SK-N-SH (cell line): ENCODE measurements at regions not wholly inside any gene's neighbourhood (a gene's known extent, or its start where the extent isn't known, plus 50 kb on each side); places are given as distances from the start of the nearest gene placed in this dataset.

Experiments
- CTCF ChIA-PET: fragments of 300-600, 350-600 bp; formaldehyde crosslinking; extraction: SDS; loops from one replicate; lab custom pipeline; 2021; lab: Yijun Ruan, JAX
- POLR2A ChIA-PET: fragments of 350-600 bp; sonication (Branson Sonifier 250); formaldehyde crosslinking; extraction: SDS; loops from one replicate; lab custom pipeline; 2020; ENCODE audit warnings: antibody characterized with exemption, inconsistent platforms; lab: Yijun Ruan, JAX
- DNase-seq: peaks from one replicate; pipeline ENCODE4 v3.0.0; 2012
- H2AFZ ChIP-seq: fragments of 200-600 bp; sonication (generic); 2 replicates; pipeline ENCODE4 v1.8.1; 2016; ENCODE audit warnings: antibody characterized with exemption, mild to moderate bottlenecking, low read depth
- H3F3A ChIP-seq: fragments of 200-600 bp; sonication (generic); replicated peaks from 2 replicates; pipeline ENCODE3; 2016; ENCODE audit warnings: antibody characterized with exemption, mild to moderate bottlenecking; ENCODE audit not compliant: insufficient read depth
- H3K27ac ChIP-seq, 2 experiments: fragments of 200-500 bp in 1 of 2; fragments of 200-600 bp in 1 of 2; sonication (Bioruptor generic) in 1 of 2; sonication (generic), shearing (Covaris generic) in 1 of 2; 2 replicates each; pipeline versions ENCODE4 v1.5.1 to v1.6.1; 2014 to 2016; ENCODE audit warnings: low read depth in 2 of 2, inconsistent platforms in 1 of 2, low read length in 1 of 2, mild to moderate bottlenecking in 1 of 2, mixed read lengths in 1 of 2
- H3K27me3 ChIP-seq: fragments of 200-600 bp; sonication (generic), shearing (Covaris generic); 2 replicates; pipeline ENCODE4 v1.6.1; 2016; ENCODE audit warnings: mixed run types; ENCODE audit not compliant: insufficient read depth
- H3K36me3 ChIP-seq, 2 experiments: fragments of 200-500 bp in 1 of 2; fragments of 200-600 bp in 1 of 2; sonication (Bioruptor generic) in 1 of 2; sonication (generic) in 1 of 2; replicated peaks in 1 of 2; 2 replicates each; pipeline versions ENCODE3 to v1.5.1; 2014 to 2016; ENCODE audit warnings: low read length in 1 of 2, mild to moderate bottlenecking in 1 of 2; ENCODE audit not compliant: insufficient read depth in 2 of 2, control insufficient read depth in 1 of 2
- H3K4me1 ChIP-seq, 2 experiments: fragments of 200-500 bp in 1 of 2; fragments of 200-600 bp in 1 of 2; sonication (Bioruptor generic) in 1 of 2; sonication (generic), shearing (Covaris generic) in 1 of 2; 2 replicates each; pipeline versions ENCODE4 v1.5.1 to v1.6.1; 2014 to 2016; ENCODE audit warnings: low read depth in 1 of 2, low read length in 1 of 2, mixed run types in 1 of 2; ENCODE audit not compliant: insufficient read depth in 2 of 2, control insufficient read depth in 1 of 2
- H3K4me2 ChIP-seq: fragments of 200-600 bp; sonication (generic), shearing (Covaris generic); 2 replicates; pipeline ENCODE4 v1.6.1; 2017; ENCODE audit warnings: mixed run types
- H3K4me3 ChIP-seq, 2 experiments: fragments of 200-500 bp in 1 of 2; fragments of 200-600 bp in 1 of 2; sonication (Bioruptor generic) in 1 of 2; sonication (generic), shearing (Covaris generic) in 1 of 2; 2 replicates each; pipeline versions ENCODE4 v1.5.1 to v1.8.1; 2014 to 2016; ENCODE audit warnings: low read depth in 2 of 2, inconsistent platforms in 1 of 2, low read length in 1 of 2, mild to moderate bottlenecking in 1 of 2, mixed read lengths in 1 of 2, moderate library complexity in 1 of 2
- H3K79me2 ChIP-seq: fragments of 200-600 bp; sonication (generic); 2 replicates; pipeline ENCODE4 v1.8.1; 2017; ENCODE audit warnings: mild to moderate bottlenecking; ENCODE audit not compliant: insufficient read depth
- H3K9ac ChIP-seq: fragments of 200-600 bp; sonication (generic); 2 replicates; pipeline ENCODE4 v1.6.1; 2017; ENCODE audit warnings: mixed run types
- H3K9me2 ChIP-seq: fragments of 200-600 bp; sonication (generic); 2 replicates; pipeline ENCODE4 v1.6.1; 2017; ENCODE audit warnings: mixed run types
- H3K9me3 ChIP-seq: fragments of 200-600 bp; sonication (generic); 2 replicates; pipeline ENCODE4 v1.6.1; 2017; ENCODE audit warnings: mixed run types, mild to moderate bottlenecking, moderate library complexity
- H4K20me1 ChIP-seq: fragments of 200-600 bp; sonication (generic); 2 replicates; pipeline ENCODE4 v1.6.1; 2017; ENCODE audit warnings: mild to moderate bottlenecking, mixed run types; ENCODE audit not compliant: insufficient read depth
- EP300 ChIP-seq, 2 experiments: IDR thresholded peaks; 2 replicates each; pipeline versions ENCODE4 v1.4.0 to v1.6.1; 2012; ENCODE audit warnings: borderline replicate concordance in 1 of 2, low read depth in 1 of 2, low read length in 1 of 2
- GABPA ChIP-seq: IDR thresholded peaks from 2 replicates; pipeline ENCODE4 v1.4.0; 2012; ENCODE audit warnings: low read depth, mild to moderate bottlenecking
- JUND ChIP-seq: IDR thresholded peaks from 2 replicates; pipeline ENCODE4 v1.4.0; 2012
- SIN3A ChIP-seq: IDR thresholded peaks from 2 replicates; pipeline ENCODE4 v1.6.1; 2012; ENCODE audit warnings: low read depth, mild to moderate bottlenecking, low read length, moderate library complexity, borderline replicate concordance
- TCF12 ChIP-seq: IDR thresholded peaks from 2 replicates; pipeline ENCODE4 v1.4.0; 2012
- WGBS: methylation state at CpG from one replicate; pipeline ENCODE4 v1.1.6; 2017; ENCODE audit warnings: low lambda C conversion rate; 5-methylcytosine and 5-hydroxymethylcytosine counted together
- TF ChIP-seq, protein P1 (sequence below): fragments of 150-350 bp; IDR thresholded peaks from 2 replicates; pipeline ENCODE4 v1.6.1; 2016; ENCODE audit warnings: mild to moderate bottlenecking, low read depth, low read length
- TF ChIP-seq, protein P2 (sequence below): IDR thresholded peaks from 2 replicates; pipeline ENCODE4; 2012
- TF ChIP-seq, protein P3 (sequence below): IDR thresholded peaks from 2 replicates; pipeline ENCODE4 v1.4.0; 2012; ENCODE audit warnings: low read depth, borderline replicate concordance

DNA sequence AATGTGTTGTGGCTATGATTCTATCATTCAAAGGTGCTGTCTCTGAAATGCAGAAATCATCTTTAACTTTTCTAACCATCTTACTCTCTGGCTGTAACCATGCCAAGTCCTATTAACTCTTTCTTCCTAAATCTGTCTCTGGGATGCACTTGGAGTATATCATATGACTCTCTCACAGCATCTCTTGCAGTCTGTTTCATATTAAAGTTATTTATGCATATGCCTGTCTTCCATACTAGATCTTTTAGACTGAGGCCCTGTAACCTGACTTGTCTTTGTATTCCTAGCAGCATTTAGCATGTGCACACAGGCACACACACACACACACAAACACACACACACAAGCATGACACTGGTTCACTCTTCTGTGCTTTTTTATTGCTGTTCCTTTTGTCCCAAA, 320.6 kb downstream of the ETAA1 start:
- Histone ChIP-seq H2AFZ (no peak overlapping the region), H3K4me1 (peaks cover 8 to 10% of the 10 kb centered on the region in 2 experiments; a peak in 3 of 4 replicates), H3K9me3 (no peaks in the 10 kb centered on the region), H3K79me2 (no peaks in the 10 kb centered on the region), H3K27ac (peak overlapping the region in 1 of 2 experiments; percentile 70; a peak in 2 of 4 replicates), H3K9me2 (no peaks in the 10 kb centered on the region), H3F3A (no peaks in the 10 kb centered on the region), H3K4me2 (no peak overlapping the region), H3K9ac (no peak overlapping the region), H3K27me3 (no peaks in the 10 kb centered on the region), H3K4me3 (no peak overlapping the region), H3K36me3 (no peaks in the 10 kb centered on the region), H4K20me1 (no peaks in the 10 kb centered on the region)
- POLR2A ChIA-PET = no interaction called here
- peak; percentile 53; the same call in 1 of the 2 replicates for TF ChIP-seq TCF12
- TF ChIP-seq, protein P1, sequence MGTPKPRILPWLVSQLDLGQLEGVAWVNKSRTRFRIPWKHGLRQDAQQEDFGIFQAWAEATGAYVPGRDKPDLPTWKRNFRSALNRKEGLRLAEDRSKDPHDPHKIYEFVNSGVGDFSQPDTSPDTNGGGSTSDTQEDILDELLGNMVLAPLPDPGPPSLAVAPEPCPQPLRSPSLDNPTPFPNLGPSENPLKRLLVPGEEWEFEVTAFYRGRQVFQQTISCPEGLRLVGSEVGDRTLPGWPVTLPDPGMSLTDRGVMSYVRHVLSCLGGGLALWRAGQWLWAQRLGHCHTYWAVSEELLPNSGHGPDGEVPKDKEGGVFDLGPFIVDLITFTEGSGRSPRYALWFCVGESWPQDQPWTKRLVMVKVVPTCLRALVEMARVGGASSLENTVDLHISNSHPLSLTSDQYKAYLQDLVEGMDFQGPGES = no peak
- TF ChIP-seq, protein P2, sequence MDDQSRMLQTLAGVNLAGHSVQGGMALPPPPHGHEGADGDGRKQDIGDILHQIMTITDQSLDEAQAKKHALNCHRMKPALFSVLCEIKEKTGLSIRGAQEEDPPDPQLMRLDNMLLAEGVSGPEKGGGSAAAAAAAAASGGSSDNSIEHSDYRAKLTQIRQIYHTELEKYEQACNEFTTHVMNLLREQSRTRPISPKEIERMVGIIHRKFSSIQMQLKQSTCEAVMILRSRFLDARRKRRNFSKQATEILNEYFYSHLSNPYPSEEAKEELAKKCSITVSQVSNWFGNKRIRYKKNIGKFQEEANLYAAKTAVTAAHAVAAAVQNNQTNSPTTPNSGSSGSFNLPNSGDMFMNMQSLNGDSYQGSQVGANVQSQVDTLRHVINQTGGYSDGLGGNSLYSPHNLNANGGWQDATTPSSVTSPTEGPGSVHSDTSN = 0 out of 2 replicates have a peak, but pooled peaks have one; percentile 10
- peak in 1 of 2 experiments; percentile 55; a peak in 2 of 4 replicates for TF ChIP-seq EP300 (IDR thresholded peaks at IDR 0.05; ENCODE audit: borderline replicate concordance in 1 of 2, low read depth in 1 of 2, low read length in 1 of 2)
- TF ChIP-seq JUND = no peak
- TF ChIP-seq, protein P3, sequence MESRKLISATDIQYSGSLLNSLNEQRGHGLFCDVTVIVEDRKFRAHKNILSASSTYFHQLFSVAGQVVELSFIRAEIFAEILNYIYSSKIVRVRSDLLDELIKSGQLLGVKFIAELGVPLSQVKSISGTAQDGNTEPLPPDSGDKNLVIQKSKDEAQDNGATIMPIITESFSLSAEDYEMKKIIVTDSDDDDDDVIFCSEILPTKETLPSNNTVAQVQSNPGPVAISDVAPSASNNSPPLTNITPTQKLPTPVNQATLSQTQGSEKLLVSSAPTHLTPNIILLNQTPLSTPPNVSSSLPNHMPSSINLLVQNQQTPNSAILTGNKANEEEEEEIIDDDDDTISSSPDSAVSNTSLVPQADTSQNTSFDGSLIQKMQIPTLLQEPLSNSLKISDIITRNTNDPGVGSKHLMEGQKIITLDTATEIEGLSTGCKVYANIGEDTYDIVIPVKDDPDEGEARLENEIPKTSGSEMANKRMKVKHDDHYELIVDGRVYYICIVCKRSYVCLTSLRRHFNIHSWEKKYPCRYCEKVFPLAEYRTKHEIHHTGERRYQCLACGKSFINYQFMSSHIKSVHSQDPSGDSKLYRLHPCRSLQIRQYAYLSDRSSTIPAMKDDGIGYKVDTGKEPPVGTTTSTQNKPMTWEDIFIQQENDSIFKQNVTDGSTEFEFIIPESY = no peak
- DNase-seq = no peak
- CTCF ChIA-PET = no interaction called here

DNA sequence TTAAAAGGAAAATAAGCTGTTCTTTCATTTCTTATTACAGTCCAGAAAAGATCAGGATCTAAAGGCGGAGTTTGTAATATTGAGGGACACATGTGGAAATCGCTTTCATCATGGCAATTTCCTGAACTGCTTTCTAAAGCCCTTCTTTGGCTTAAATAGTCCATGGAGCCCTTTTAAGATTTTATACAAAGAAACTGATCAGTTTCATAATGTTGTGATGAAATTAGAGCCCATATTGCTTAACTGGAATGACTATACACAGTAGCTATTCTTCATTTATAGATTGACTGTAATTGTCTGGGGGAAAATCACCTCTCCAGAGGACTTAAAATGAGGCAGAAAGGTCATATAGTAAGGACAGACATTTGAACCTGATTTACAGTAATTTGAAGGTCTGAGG, 322.2 kb downstream of the ETAA1 start:
- Histone ChIP-seq H3F3A (no peaks in the 10 kb centered on the region), H3K79me2 (no peaks in the 10 kb centered on the region), H3K27ac (no peak overlapping the region), H3K4me2 (no peak overlapping the region), H2AFZ (no peak overlapping the region), H3K27me3 (no peaks in the 10 kb centered on the region), H3K9me3 (no peaks in the 10 kb centered on the region), H3K4me1 (peaks cover 8 to 10% of the 10 kb centered on the region in 2 experiments; a peak in 3 of 4 replicates), H3K9me2 (no peaks in the 10 kb centered on the region), H3K36me3 (no peaks in the 10 kb centered on the region), H3K9ac (no peak overlapping the region), H4K20me1 (no peaks in the 10 kb centered on the region), H3K4me3 (no peak overlapping the region)
- ChIA-PET POLR2A (no interaction called here), CTCF (interaction anchor here (0.9 to 1.6 kb wide), 2 partner anchors 14 to 121 kb away, joined by 4 read pairs; no protein-coding TSS in a partner anchor)
- TF ChIP-seq SIN3A (no peak), GABPA (no peak), JUND (no peak)
- WGBS = 78% methylated on average over 2 of the region's 2 CpGs
- DNase-seq = no peak
